ENCODE measurements at regions not wholly inside any gene's neighbourhood (a gene's known extent, or its start where the extent isn't known, plus 50 kb on each side); places are given as distances from the start of the nearest gene placed in this dataset.

- TF ChIP-seq CTCF (IDR thresholded peaks at IDR 0.05), result no peak
- no peak for TF ChIP-seq POLR2A (IDR thresholded peaks at IDR 0.05)
Observed at GRCh38 chr15:46242935-46243334, 608.1 kb downstream of the SQOR start.

Measured in body of pancreas (tissue), 4 donors.